H9 (cell line): ENCODE measurements at regions not wholly inside any gene's neighbourhood (a gene's known extent, or its start where the extent isn't known, plus 50 kb on each side); places are given as distances from the start of the nearest gene placed in this dataset.

Experiments used
- DNase-seq: peaks from one replicate; pipeline ENCODE4 v3.0.0-alpha.2; 2017
- H2AFZ ChIP-seq: one replicate; pipeline ENCODE4 v1.6.1; 2013; ENCODE audit warnings: mild to moderate bottlenecking, low read length, control low read depth, moderate library complexity
- H2AK5ac ChIP-seq: 2 replicates; pipeline ENCODE4 v1.6.1; 2013; ENCODE audit warnings: low read length, control low read depth, mixed read lengths; ENCODE audit not compliant: insufficient read length
- H2BK120ac ChIP-seq: one replicate; pipeline ENCODE4 v1.6.1; 2013; ENCODE audit warnings: low read depth, mild to moderate bottlenecking, low read length, control low read depth, inconsistent platforms; ENCODE audit not compliant: poor library complexity, severe bottlenecking
- H2BK12ac ChIP-seq: 2 replicates; pipeline ENCODE4 v1.6.1; 2013; ENCODE audit warnings: low read length, control low read depth, mixed read lengths, low read depth; ENCODE audit not compliant: insufficient read length
- H2BK15ac ChIP-seq: 2 replicates; pipeline ENCODE4 v1.6.1; 2013; ENCODE audit warnings: low read depth, low read length, control low read depth
- H2BK20ac ChIP-seq: one replicate; pipeline ENCODE4 v1.6.1; 2013; ENCODE audit warnings: low read depth, mild to moderate bottlenecking, low read length, control low read depth, inconsistent platforms; ENCODE audit not compliant: poor library complexity, severe bottlenecking
- H2BK5ac ChIP-seq: 2 replicates; pipeline ENCODE4 v1.6.1; 2013; ENCODE audit warnings: low read length, control low read depth, mixed read lengths; ENCODE audit not compliant: insufficient read length
- H3K14ac ChIP-seq: 2 replicates; pipeline ENCODE4 v1.6.1; 2013; ENCODE audit warnings: low read length, control low read depth; ENCODE audit not compliant: insufficient read depth
- H3K18ac ChIP-seq: 2 replicates; pipeline ENCODE4 v1.6.1; 2013; ENCODE audit warnings: low read depth, mild to moderate bottlenecking, mixed read lengths, low read length, control low read depth; ENCODE audit not compliant: insufficient read length
- H3K23ac ChIP-seq: 2 replicates; pipeline ENCODE4 v1.6.1; 2013; ENCODE audit warnings: low read length, control low read depth, mixed read lengths, low read depth; ENCODE audit not compliant: insufficient read length
- H3K23me2 ChIP-seq: 2 replicates; pipeline ENCODE4 v1.6.1; 2013; ENCODE audit warnings: low read depth, mild to moderate bottlenecking, mixed read lengths, low read length, control low read depth; ENCODE audit not compliant: insufficient read length, poor library complexity, severe bottlenecking
- H3K27ac ChIP-seq: 2 replicates; pipeline ENCODE4 v1.5.1; 2013; ENCODE audit warnings: low read length, control low read depth, mixed read lengths, low read depth; ENCODE audit not compliant: insufficient read length
- H3K27me3 ChIP-seq: 2 replicates; pipeline ENCODE4 v1.6.1; 2013; ENCODE audit warnings: low read length, control low read depth, inconsistent platforms; ENCODE audit not compliant: insufficient read depth
- H3K4ac ChIP-seq: 2 replicates; pipeline ENCODE4 v1.6.1; 2013; ENCODE audit warnings: low read depth, mild to moderate bottlenecking, control low read depth, inconsistent platforms, low read length, moderate library complexity
- H3K4me1 ChIP-seq: 2 replicates; pipeline ENCODE4 v1.6.1; 2013; ENCODE audit warnings: low read length, control low read depth, inconsistent platforms; ENCODE audit not compliant: insufficient read depth
- H3K4me2 ChIP-seq: 2 replicates; pipeline ENCODE4 v1.6.1; 2013; ENCODE audit warnings: low read length, control low read depth, mixed read lengths; ENCODE audit not compliant: insufficient read length, insufficient read depth
- H3K56ac ChIP-seq: 2 replicates; pipeline ENCODE4 v1.6.1; 2013; ENCODE audit warnings: low read depth, mild to moderate bottlenecking, mixed read lengths, low read length, control low read depth; ENCODE audit not compliant: insufficient read length
- H3K79me1 ChIP-seq: 2 replicates; pipeline ENCODE4 v1.6.1; 2013; ENCODE audit warnings: low read depth, mild to moderate bottlenecking, moderate library complexity, low read length, control low read depth, inconsistent platforms; ENCODE audit not compliant: insufficient read depth, poor library complexity, severe bottlenecking
- H3K79me2 ChIP-seq: 2 replicates; pipeline ENCODE4 v1.6.1; 2013; ENCODE audit warnings: low read length, control low read depth, inconsistent platforms; ENCODE audit not compliant: insufficient read depth
- H3K9ac ChIP-seq: 2 replicates; pipeline ENCODE4 v1.6.1; 2013; ENCODE audit warnings: low read length, control low read depth, mixed read lengths; ENCODE audit not compliant: insufficient read length; ENCODE audit errors: extremely low read depth
- H3K9me3 ChIP-seq: one replicate; pipeline ENCODE4 v1.6.1; 2013; ENCODE audit warnings: low read depth, low read length, inconsistent platforms; ENCODE audit not compliant: control insufficient read depth
- H3T11ph ChIP-seq: one replicate; pipeline ENCODE4 v1.6.1; 2013; ENCODE audit warnings: mild to moderate bottlenecking, low read length, control low read depth, inconsistent platforms
- H4K20me1 ChIP-seq: one replicate; pipeline ENCODE4 v1.6.1; 2013; ENCODE audit not compliant: control insufficient read depth, insufficient read length, insufficient read depth
- H4K5ac ChIP-seq: 2 replicates; pipeline ENCODE4 v1.6.1; 2013; ENCODE audit warnings: low read depth, mild to moderate bottlenecking, mixed read lengths, low read length, control low read depth; ENCODE audit not compliant: insufficient read length
- H4K8ac ChIP-seq: replicated peaks from 2 replicates; pipeline ENCODE4 v1.6.1; 2013; ENCODE audit warnings: low read length, control low read depth, mixed read lengths, low read depth; ENCODE audit not compliant: insufficient read length
- H4K91ac ChIP-seq: 2 replicates; pipeline ENCODE4 v1.6.1; 2013; ENCODE audit warnings: low read depth, mild to moderate bottlenecking, moderate library complexity, mixed read lengths, low read length, control low read depth; ENCODE audit not compliant: insufficient read length
- H3K27ac Mint-ChIP-seq, 3 experiments: 2 replicates in 2 of 3; 3 replicates in 1 of 3; pipeline ENCODE4 v1.8.0; 2020 to 2021; ENCODE audit warnings: mixed read lengths in 3 of 3, mild to moderate bottlenecking in 1 of 3, moderate library complexity in 1 of 3
- H3K27me3 Mint-ChIP-seq: 2 replicates; pipeline ENCODE4 v1.8.0; 2021; ENCODE audit warnings: low read depth, mild to moderate bottlenecking, moderate library complexity, mixed read lengths
- H3K36me3 Mint-ChIP-seq, 3 experiments: 2 replicates in 2 of 3; 3 replicates in 1 of 3; pipeline ENCODE4 v1.8.0; 2020 to 2021; ENCODE audit warnings: low read depth in 3 of 3, mixed read lengths in 3 of 3; ENCODE audit not compliant: insufficient read depth in 1 of 3
- H3K4me1 Mint-ChIP-seq, 2 experiments: 2 replicates each; pipeline ENCODE4 v1.8.0; 2020; ENCODE audit warnings: mixed read lengths in 2 of 2
- H3K4me3 Mint-ChIP-seq, 2 experiments: 2 replicates in 1 of 2; 3 replicates in 1 of 2; pipeline ENCODE4 v1.8.0; 2020 to 2021; ENCODE audit warnings: mild to moderate bottlenecking in 2 of 2, mixed read lengths in 2 of 2, moderate library complexity in 1 of 2
- H3K9me3 Mint-ChIP-seq, 2 experiments: 2 replicates in 1 of 2; 3 replicates in 1 of 2; pipeline ENCODE4 v1.8.0; 2020; ENCODE audit warnings: mild to moderate bottlenecking in 2 of 2, mixed read lengths in 2 of 2, moderate library complexity in 1 of 2
- CTCF ChIP-seq: fragments of 200-600 bp; sonication (generic); conservative IDR thresholded peaks from 3 replicates; pipeline ENCODE4 v1.8.0; 2021; ENCODE audit warnings: antibody characterized with exemption, mild to moderate bottlenecking
- WGBS: extraction: QIAGEN DNeasy Blood & Tissue Kit; methylation state at CpG from one replicate; pipeline ENCODE4 v1.1.7; 2013; ENCODE audit warnings: missing lambda C conversion rate, low lambda C conversion rate, mixed read lengths; ENCODE audit not compliant: insufficient read length; ENCODE audit errors: extremely low coverage; 5-methylcytosine and 5-hydroxymethylcytosine counted together

GRCh38 chr15:98401029-98401428, 247.3 kb upstream of the IGF1R start:
- Histone ChIP-seq H3K4ac (no peak overlapping the region), H3K27me3 (no peaks in the 10 kb centered on the region), H3K9me3 (no peaks in the 10 kb centered on the region), H3K14ac (no peak overlapping the region), H3K23ac (no peak overlapping the region), H2AK5ac (no peak overlapping the region), H2AFZ (no peak overlapping the region), H3K79me2 (no peaks in the 10 kb centered on the region), H3K27ac (no peak overlapping the region), H3K18ac (no peak overlapping the region), H2BK120ac (no peak overlapping the region), H4K91ac (no peak overlapping the region), H2BK15ac (no peak overlapping the region), H2BK5ac (no peak overlapping the region), H3K9ac (no peak overlapping the region), H2BK20ac (no peak overlapping the region), H3K23me2 (no peaks in the 10 kb centered on the region), H4K5ac (no peak overlapping the region), H2BK12ac (no peak overlapping the region), H3T11ph (no peak overlapping the region), H4K8ac (no peak overlapping the region), H3K79me1 (no peaks in the 10 kb centered on the region), H3K4me1 (no peaks in the 10 kb centered on the region), H4K20me1 (no peaks in the 10 kb centered on the region), H3K56ac (no peak overlapping the region), H3K4me2 (no peak overlapping the region)
- H3K9me3 Mint-ChIP-seq: peaks cover 0 to 4% of the 10 kb centered on the region in 2 experiments; a peak in 2 of 5 replicates
- H3K36me3 Mint-ChIP-seq: 0 out of 7 replicates have a peak, but pooled peaks cover 0 to 3% (median 0%) of the 10 kb centered on the region in 3 experiments
- peak overlapping the region in 1 of 3 experiments; percentile 63; a peak in 1 of 7 replicates for H3K27ac Mint-ChIP-seq
- no peak for DNase-seq
- TF ChIP-seq CTCF: no peak
- H3K4me1 Mint-ChIP-seq: peaks cover 11 to 14% of the 10 kb centered on the region in 2 experiments
- peaks cover 7% of the 10 kb centered on the region; the same call in 1 of the 2 replicates for H3K27me3 Mint-ChIP-seq
- WGBS: no CpG with 5 or more reads among the region's 3 CpGs
- H3K4me3 Mint-ChIP-seq: no peak overlapping the region
